Spleen (tissue), 11 donors: ENCODE measurements at regions not wholly inside any gene's neighbourhood (a gene's known extent, or its start where the extent isn't known, plus 50 kb on each side); places are given as distances from the start of the nearest gene placed in this dataset.
"Not testable (repeated sequence)": the region's sequence is repeated elsewhere in the genome, so short reads cannot be mapped to it uniquely, and the experiment has no call there.

Experiments
- DNase-seq: peaks from one replicate; pipeline ENCODE4 v3.0.0-alpha.2; 2020
- H3K27ac ChIP-seq, 8 donors: fragments of 200-600 bp; sonication (generic) in 7 of 8; 1 replicate in 4 of 8; 2 replicates in 4 of 8; pipeline versions ENCODE4 v1.5.0 to v1.8.0; 2016 to 2021; ENCODE audit warnings: inconsistent platforms in 4 of 8, mild to moderate bottlenecking in 4 of 8, moderate library complexity in 1 of 8
- H3K27me3 ChIP-seq, 7 donors: fragments of 200-600 bp; sonication (generic) in 6 of 7; replicated peaks in 1 of 7; 1 replicate in 4 of 7; 2 replicates in 3 of 7; pipeline versions ENCODE4 v1.5.0 to v1.8.0; 2016 to 2021; ENCODE audit warnings: inconsistent platforms in 3 of 7, mild to moderate bottlenecking in 1 of 7
- H3K36me3 ChIP-seq, 6 donors: fragments of 200-600 bp; sonication (generic) in 5 of 6; 1 replicate in 4 of 6; 2 replicates in 2 of 6; pipeline versions ENCODE4 v1.5.0 to v1.8.0; 2016 to 2021; ENCODE audit warnings: inconsistent platforms in 2 of 6
- H3K4me1 ChIP-seq, 6 donors: fragments of 200-600 bp; sonication (generic) in 5 of 6; 1 replicate in 3 of 6; 2 replicates in 3 of 6; pipeline versions ENCODE4 v1.5.0 to v1.8.0; 2016 to 2021; ENCODE audit warnings: inconsistent platforms in 3 of 6
- H3K4me3 ChIP-seq, 8 donors: fragments of 200-600 bp; sonication (generic) in 7 of 8; 1 replicate in 4 of 8; 2 replicates in 4 of 8; pipeline versions ENCODE4 v1.5.0 to v1.8.0; 2016 to 2021; ENCODE audit warnings: inconsistent platforms in 4 of 8, mild to moderate bottlenecking in 4 of 8, moderate library complexity in 2 of 8
- H3K9me3 ChIP-seq, 8 donors: fragments of 200-600 bp; sonication (generic) in 7 of 8; 1 replicate in 4 of 8; 2 replicates in 4 of 8; pipeline versions ENCODE4 v1.5.0 to v1.8.0; 2016 to 2021; ENCODE audit warnings: inconsistent platforms in 4 of 8
- POLR2A ChIP-seq, 3 donors: fragments of 450-650 bp; IDR thresholded peaks; one replicate each; pipeline ENCODE4 v1.5.1; 2017; ENCODE audit warnings: antibody characterized with exemption in 3 of 3, mild to moderate bottlenecking in 1 of 3
- POLR2AphosphoS5 ChIP-seq, 3 donors: sonication (generic); formaldehyde crosslinking; IDR thresholded peaks; one replicate each; pipeline ENCODE4 v1.5.1; 2017; ENCODE audit warnings: antibody characterized with exemption in 3 of 3
- WGBS, 5 donors: extraction: QIAGEN DNeasy Blood & Tissue Kit in 3 of 5; methylation state at CpG; one replicate each; pipeline versions ENCODE4 v1.1.5 to v1.1.7; 2013 to 2018; 5-methylcytosine and 5-hydroxymethylcytosine counted together
- intact Hi-C: fragments of 100-400 bp; cut with DNase I; formaldehyde crosslinking; loops from one replicate; pipeline ENCODE4 v1.15.0; 2023; ENCODE audit warnings: low total_unique reads
- TF ChIP-seq, protein P1 (sequence below), 11 experiments: fragments of 200-600 bp in 7 of 11; fragments of 450-650 bp in 4 of 11; sonication (generic) in 4 of 11; IDR thresholded peaks in 8 of 11; conservative IDR thresholded peaks in 3 of 11; 1 replicate in 7 of 11; 2 replicates in 4 of 11; pipeline versions ENCODE4 v1.4.0 to v1.8.0; 2016 to 2021; ENCODE audit warnings: antibody characterized with exemption in 11 of 11, inconsistent platforms in 4 of 11, mild to moderate bottlenecking in 1 of 11
- donor health status: healthy with polysubstance abuse.
- donor health status: DM: no; HTN: no; CAD: no; lungs with moderate emphysema.
- donor health status: DM: no; HTN: no; CAD: no.
- donor health status: Bipolar disorder and iron deficiency.
- donor health status: healthy.
- donor health status: DM: no; HTN: no; CAD: no.
- donor health status: DM: yes; HTN: yes; CAD: no.

DNA sequence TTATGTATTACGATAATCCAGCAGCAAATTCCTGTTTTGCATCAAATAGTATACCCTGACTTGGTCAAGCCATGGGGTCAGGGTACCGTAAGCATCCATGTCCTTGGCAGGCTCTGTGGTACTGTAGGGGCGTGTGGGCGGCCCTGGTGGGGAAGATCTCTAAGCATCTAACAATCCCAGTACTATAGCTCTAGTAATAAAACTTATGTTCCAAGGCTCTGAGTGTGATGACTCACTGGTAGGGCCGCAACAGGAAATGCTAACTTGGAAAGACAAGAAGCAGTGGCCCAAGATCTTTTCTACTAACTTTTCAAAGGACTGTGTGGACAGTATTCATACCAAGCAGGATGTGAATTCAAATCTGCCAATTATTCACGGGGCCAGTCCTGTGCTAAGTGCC lies 63.8 kb downstream of the CLEC18A start:
- not testable (repeated sequence) for H3K9me3 ChIP-seq, H3K4me3 ChIP-seq

DNA sequence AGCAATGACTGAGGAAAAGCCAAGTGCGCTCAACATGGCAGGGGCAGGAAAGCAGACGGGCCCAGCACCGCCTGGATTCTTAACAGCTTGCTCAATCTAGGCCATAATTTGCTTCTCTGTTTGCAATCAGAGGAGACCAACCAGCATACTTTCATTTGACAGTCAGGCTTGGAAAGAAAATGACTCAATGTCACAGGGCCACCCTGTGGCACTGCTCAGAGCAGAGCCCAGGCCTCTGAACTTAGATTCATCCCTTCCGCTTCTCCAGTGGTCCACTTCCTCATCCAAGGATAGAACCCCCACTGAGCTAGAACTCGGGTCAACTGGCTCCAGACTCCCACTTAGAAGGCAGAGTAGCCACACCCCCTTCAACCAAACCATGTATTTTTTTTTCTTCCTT lies 65.6 kb downstream of the CLEC18A start:
- intact Hi-C loops, H3K27ac ChIP-seq, H3K27me3 ChIP-seq, DNase-seq, H3K9me3 ChIP-seq, H3K4me3 ChIP-seq, H3K4me1 ChIP-seq: not testable (repeated sequence)
- 67 to 89% (median 72%) methylated on average over 5 of the region's 5 CpGs for WGBS, 5 donors
- H3K36me3 ChIP-seq: peaks cover 0 to 95% (median 17%) of the 10 kb centered on the region in 6 donors

More for the DNA sequence above, 63.8 kb downstream of the CLEC18A start:
- H3K36me3 ChIP-seq: peaks cover 0 to 94% (median 20%) of the 10 kb centered on the region in 6 donors
- H3K4me1 ChIP-seq, H3K27me3 ChIP-seq, intact Hi-C loops, DNase-seq, H3K27ac ChIP-seq: not testable (repeated sequence)
- 79 to 89% (median 87%) methylated on average over 6 of the region's 6 CpGs for WGBS, 5 donors

DNA sequence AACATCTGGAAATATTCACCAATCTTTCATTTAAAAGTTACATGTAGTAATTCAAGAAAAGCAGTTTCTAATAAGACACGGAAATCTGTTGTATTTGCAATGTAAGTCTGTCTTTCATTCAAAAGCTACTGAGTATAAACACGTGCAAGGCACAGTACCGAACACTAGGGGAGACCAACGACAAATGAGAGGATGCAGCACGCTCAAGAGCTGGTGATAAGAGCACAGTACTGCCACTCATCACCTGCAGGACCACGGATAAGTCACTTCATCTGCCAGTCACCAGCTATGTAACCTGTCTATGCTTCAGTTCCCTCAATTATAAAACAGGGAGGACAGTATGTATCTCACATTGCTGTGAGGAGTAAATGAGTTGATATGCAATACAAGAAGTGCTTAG lies 67.1 kb downstream of the CLEC18A start:
- no peak for DNase-seq
- peaks cover 0 to 94% (median 22%) of the 10 kb centered on the region in 6 donors for H3K36me3 ChIP-seq
- intact Hi-C loops: no loop called here
- no peak overlapping the region for H3K27ac ChIP-seq
- H3K9me3 ChIP-seq: no peaks in the 10 kb centered on the region
- no peak overlapping the region for H3K4me3 ChIP-seq
- H3K4me1 ChIP-seq: no peaks in the 10 kb centered on the region
- no peak for TF ChIP-seq POLR2A (IDR thresholded peaks at IDR 0.05)
- TF ChIP-seq, protein P1, sequence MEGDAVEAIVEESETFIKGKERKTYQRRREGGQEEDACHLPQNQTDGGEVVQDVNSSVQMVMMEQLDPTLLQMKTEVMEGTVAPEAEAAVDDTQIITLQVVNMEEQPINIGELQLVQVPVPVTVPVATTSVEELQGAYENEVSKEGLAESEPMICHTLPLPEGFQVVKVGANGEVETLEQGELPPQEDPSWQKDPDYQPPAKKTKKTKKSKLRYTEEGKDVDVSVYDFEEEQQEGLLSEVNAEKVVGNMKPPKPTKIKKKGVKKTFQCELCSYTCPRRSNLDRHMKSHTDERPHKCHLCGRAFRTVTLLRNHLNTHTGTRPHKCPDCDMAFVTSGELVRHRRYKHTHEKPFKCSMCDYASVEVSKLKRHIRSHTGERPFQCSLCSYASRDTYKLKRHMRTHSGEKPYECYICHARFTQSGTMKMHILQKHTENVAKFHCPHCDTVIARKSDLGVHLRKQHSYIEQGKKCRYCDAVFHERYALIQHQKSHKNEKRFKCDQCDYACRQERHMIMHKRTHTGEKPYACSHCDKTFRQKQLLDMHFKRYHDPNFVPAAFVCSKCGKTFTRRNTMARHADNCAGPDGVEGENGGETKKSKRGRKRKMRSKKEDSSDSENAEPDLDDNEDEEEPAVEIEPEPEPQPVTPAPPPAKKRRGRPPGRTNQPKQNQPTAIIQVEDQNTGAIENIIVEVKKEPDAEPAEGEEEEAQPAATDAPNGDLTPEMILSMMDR (IDR thresholded peaks at IDR 0.05 in 8 of 11, conservative IDR thresholded peaks at IDR 0.05 in 3 of 11): peak in 3 of 11 experiments; percentile 21 to 36 (median 34)
- TF ChIP-seq POLR2AphosphoS5 (IDR thresholded peaks at IDR 0.05): no peak
- no peaks in the 10 kb centered on the region for H3K27me3 ChIP-seq
- 38 to 56% (median 47%) methylated on average over 6 of the region's 6 CpGs for WGBS, 5 donors

DNA sequence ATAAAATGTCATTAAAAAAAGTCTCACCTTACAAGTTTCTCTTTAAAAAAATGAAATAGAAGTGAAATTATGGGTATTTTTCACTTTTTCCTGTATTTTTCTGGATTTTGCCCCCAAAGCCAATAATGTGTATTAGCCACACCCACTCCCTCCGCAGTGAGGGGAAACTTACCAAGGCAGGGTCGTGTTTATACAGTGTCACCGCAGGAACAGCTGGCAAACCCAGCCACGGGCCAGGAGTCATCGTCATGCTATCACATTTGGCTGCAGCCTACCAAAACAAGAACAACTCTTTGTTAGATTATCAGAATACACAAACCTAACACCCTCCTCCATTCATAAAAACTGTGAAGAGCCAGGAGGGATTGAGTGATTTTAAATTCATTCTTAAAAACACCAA lies 72.1 kb downstream of the CLEC18A start:
- 82 to 86% (median 86%) methylated on average over 5 of the region's 5 CpGs for WGBS, 5 donors
- intact Hi-C loops, DNase-seq, H3K9me3 ChIP-seq, H3K27me3 ChIP-seq, H3K4me3 ChIP-seq, H3K27ac ChIP-seq: not testable (repeated sequence)
- Histone ChIP-seq H3K36me3 (peaks cover 0 to 62% (median 24%) of the 10 kb centered on the region in 6 donors), H3K4me1 (peaks cover 4 to 12% (median 5%) of the 10 kb centered on the region in 6 donors)

DNA sequence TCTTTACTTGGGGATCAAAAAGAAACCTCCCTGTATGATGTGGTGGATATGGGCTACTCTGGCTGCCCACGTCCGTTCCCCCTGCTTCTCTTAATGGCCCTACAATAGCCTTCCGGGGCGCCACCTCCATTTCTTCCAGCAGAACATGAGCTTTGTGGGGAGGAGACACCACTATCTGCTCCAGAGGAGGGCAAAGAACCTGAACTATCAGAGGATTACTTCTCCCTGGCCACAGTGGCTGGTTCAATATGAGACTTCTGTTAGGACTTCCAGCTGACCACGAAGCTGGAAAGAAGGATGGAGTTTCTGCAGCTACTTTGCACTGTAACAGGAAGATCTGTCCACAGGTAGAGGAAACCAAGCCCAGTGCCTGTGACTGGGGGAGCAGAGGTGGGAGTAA lies 72.8 kb downstream of the CLEC18A start:
- Histone ChIP-seq H3K36me3 (peaks cover 0 to 64% (median 26%) of the 10 kb centered on the region in 6 donors), H3K4me1 (peaks cover 4 to 12% (median 5%) of the 10 kb centered on the region in 6 donors)
- 93 to 97% (median 95%) methylated on average over 5 of the region's 5 CpGs for WGBS, 5 donors
- H3K4me3 ChIP-seq, H3K27me3 ChIP-seq, intact Hi-C loops, H3K9me3 ChIP-seq, H3K27ac ChIP-seq, DNase-seq: not testable (repeated sequence)

DNA sequence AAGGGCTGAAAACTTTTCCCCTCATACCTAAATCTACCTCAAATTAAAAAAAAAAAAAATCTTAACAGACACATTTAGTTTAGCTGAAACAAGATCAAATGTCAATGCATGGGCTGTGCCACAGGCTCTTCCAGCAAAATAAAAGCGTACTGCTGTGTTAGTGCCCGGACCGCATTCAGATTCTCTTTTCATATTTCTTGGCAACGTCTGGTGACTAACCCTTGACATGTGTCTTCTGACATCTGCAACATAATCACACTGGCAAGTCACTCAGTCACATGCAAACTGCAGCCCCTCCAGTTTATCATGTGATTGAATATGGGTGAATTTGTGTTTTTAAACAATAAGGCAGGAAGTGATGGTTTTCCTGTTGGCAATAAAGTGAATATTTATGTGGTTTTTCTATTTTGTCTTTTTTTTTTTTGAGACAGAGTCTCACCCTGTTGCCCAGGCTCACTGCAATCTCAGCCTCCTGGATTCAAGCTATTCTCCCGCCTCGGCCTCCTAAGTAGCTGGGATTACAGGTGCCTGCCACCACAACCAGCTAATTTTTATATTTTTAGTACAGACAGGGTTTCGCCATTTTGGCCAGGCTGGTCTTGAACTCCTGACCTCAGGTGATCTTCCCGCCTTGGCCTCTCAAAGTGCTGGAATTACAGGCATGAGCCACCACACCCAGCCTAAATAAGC lies 75.2 kb downstream of the CLEC18A start:
- intact Hi-C loops, H3K9me3 ChIP-seq, DNase-seq, H3K27me3 ChIP-seq, H3K4me3 ChIP-seq: not testable (repeated sequence)
- Histone ChIP-seq H3K4me1 (peaks cover 4 to 12% (median 5%) of the 10 kb centered on the region in 6 donors), H3K36me3 (peaks cover 0 to 61% (median 26%) of the 10 kb centered on the region in 6 donors), H3K27ac (peak overlapping the region in 4 of 8 donors; percentile 47 to 55 (median 52))
- 38 to 45% (median 44%) methylated on average over 8 of the region's 8 CpGs for WGBS, 5 donors

DNA sequence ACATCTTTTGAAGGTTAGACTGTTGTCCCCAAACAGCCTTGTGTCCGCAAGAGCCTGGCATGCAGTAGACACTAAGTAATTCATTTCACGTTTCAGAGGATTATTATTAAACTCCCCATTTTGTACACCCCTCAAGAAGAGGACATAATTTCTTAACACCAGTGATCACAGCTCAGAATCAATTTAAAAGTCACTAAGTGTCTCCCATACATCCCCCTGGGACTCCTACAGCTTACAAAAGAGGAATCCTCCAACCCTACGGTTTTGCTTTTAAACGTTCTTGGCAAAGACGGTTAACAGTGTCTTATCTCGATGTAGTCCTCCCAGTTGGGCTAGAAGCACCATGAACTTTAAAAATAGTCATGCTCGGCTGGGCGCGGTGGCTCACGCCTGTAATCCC lies 81.2 kb upstream of the PDPR start:
- H3K36me3 ChIP-seq: peaks cover 0 to 79% (median 17%) of the 10 kb centered on the region in 6 donors
- intact Hi-C loops, H3K27ac ChIP-seq, H3K9me3 ChIP-seq, H3K4me1 ChIP-seq, H3K27me3 ChIP-seq, H3K4me3 ChIP-seq, DNase-seq: not testable (repeated sequence)
- WGBS, 5 donors: 96 to 97% (median 96%) methylated on average over 10 of the region's 10 CpGs

DNA sequence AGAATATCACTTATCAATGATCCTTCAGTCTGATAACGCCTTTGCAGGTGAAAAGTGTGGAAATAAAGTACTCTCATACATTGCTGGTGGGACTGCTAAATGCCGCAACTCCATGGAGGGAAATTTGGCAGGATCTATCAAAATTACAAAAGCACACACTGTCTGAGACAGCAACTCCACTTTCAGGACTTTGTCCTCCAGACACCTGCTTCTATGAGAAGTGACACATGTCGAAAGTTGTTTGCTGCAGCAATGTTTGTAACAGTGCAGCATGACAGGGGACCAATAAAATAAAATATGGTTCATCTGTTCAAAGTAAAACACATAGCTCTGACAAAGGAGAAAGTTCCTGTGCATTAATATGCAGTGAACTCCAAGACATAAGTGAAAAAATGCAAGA lies 76.2 kb upstream of the PDPR start:
- H3K4me3 ChIP-seq, H3K4me1 ChIP-seq, intact Hi-C loops, DNase-seq, H3K9me3 ChIP-seq, H3K27ac ChIP-seq, H3K27me3 ChIP-seq: not testable (repeated sequence)
- WGBS, 5 donors: 86 to 100% (median 100%) methylated on average over 1 of the region's 3 CpGs
- peaks cover 0 to 82% (median 24%) of the 10 kb centered on the region in 6 donors for H3K36me3 ChIP-seq

DNA sequence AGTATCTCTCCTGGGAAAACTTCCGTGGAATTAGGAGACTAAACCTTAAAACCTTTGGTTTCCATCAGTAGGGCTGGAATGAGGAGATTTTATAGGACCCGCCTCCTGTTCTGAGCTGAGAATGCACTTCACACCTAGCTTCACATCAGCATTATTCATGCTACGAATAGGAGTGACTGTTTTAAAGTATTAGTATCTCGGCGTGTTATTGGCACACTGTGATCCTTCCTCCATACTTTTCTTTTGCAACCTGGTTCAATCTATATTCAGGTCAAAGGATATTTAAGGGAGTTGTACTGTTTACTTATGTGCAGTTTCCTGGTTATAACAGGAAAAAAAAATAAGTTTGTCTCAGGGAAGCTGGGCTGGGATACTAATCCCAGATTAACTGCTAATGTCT lies 73.6 kb upstream of the PDPR start:
- DNase-seq, H3K9me3 ChIP-seq, H3K27me3 ChIP-seq, H3K4me3 ChIP-seq, H3K27ac ChIP-seq, intact Hi-C loops, H3K4me1 ChIP-seq: not testable (repeated sequence)
- WGBS, 5 donors: 96 to 97% (median 97%) methylated on average over 5 of the region's 5 CpGs
- H3K36me3 ChIP-seq: peaks cover 0 to 56% (median 17%) of the 10 kb centered on the region in 6 donors

DNA sequence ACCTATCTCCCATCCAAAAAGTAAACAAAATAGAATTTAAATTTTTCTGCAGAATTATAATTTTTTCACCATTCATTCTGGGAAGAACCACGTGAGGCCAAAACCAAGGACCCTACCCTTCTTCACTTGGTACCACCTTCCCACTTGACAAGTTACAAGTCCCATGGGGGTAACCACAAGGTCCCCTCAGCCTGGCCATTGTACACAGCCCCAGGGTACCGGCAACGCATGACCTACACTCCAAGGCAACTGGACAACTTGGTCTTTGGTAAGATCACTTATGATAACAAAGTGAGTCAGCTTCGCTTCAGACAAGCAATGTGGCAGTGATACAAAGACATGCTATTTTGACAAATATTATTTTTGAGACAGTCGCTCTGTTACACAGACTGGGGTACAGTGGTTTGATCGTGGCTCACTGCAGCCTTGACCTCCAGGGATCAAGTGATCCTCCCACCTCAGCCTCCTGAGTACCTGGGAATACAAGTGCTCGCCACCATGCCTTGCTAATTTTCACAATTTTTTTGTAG lies 70.5 kb upstream of the PDPR start:
- intact Hi-C loops, H3K4me3 ChIP-seq, H3K27ac ChIP-seq, H3K27me3 ChIP-seq, H3K4me1 ChIP-seq, H3K9me3 ChIP-seq, DNase-seq: not testable (repeated sequence)
- WGBS, 5 donors: 90 to 97% (median 92%) methylated on average over 5 to 7 of the region's 7 CpGs
- peaks cover 0 to 36% (median 16%) of the 10 kb centered on the region in 6 donors for H3K36me3 ChIP-seq
